K562 (cell line): ENCODE measurements at regions not wholly inside any gene's neighbourhood (a gene's known extent, or its start where the extent isn't known, plus 50 kb on each side); places are given as distances from the start of the nearest gene placed in this dataset.

ENCODE experiments used
- ATAC-seq: fragments of 200-7000 bp; cut with Tn5 transposase; 3 replicates; pipeline ENCODE4 v1.9.1; 2020; ENCODE audit warnings: moderate library complexity
- BruUV-seq: library from RNA; stranded (reverse); fragments of 400-500 nt; replicated peaks from 2 replicates; lab custom pipeline; 2021; lab: Mats Ljungman, UMichigan
- CTCF ChIA-PET: fragments of 300-600 bp; formaldehyde crosslinking; extraction: SDS; loops from one replicate; lab custom pipeline; 2021; ENCODE audit warnings: low intra/inter-chr PET ratio; lab: Yijun Ruan, JAX
- POLR2A ChIA-PET: fragments of 300-600, 350-650 bp; sonication (Branson Sonifier 250); formaldehyde crosslinking; extraction: SDS; loops from one replicate; lab custom pipeline; 2021; ENCODE audit warnings: antibody characterized with exemption, inconsistent platforms; lab: Yijun Ruan, JAX
- DNase-seq, 4 experiments: peaks; one replicate each; pipeline versions ENCODE4 v3.0.0 to v3.0.0-alpha.2; 2011 to 2018; ENCODE audit warnings: low spot score in 3 of 4, mixed read lengths in 3 of 4; ENCODE audit errors: extremely low read depth in 1 of 4
- FAIRE-seq: peaks from 2 replicates; lab custom pipeline; 2011; peaks lifted over from hg19 to GRCh38; lab: Jason Lieb, UNC
- H2AFZ ChIP-seq: 2 replicates; pipeline ENCODE4 v1.6.0; 2011; ENCODE audit warnings: low read depth, low read length, control low read depth, inconsistent platforms
- H3K27ac ChIP-seq: fragments of 200-600 bp; 3 replicates; pipeline ENCODE4 v1.8.0; 2011; ENCODE audit warnings: low read depth, mild to moderate bottlenecking, control low read depth, inconsistent platforms, low read length, moderate library complexity, mixed read lengths; ENCODE audit errors: extremely low read depth
- H3K27me3 ChIP-seq, 2 experiments: fragments of 300-600 bp in 1 of 2; 2 replicates in 1 of 2; 3 replicates in 1 of 2; pipeline versions ENCODE4 v1.6.0 to v1.8.0; 2011; ENCODE audit warnings: inconsistent platforms in 2 of 2, low read length in 2 of 2, mild to moderate bottlenecking in 1 of 2, mixed read lengths in 1 of 2, moderate library complexity in 1 of 2; ENCODE audit not compliant: control insufficient read depth in 2 of 2, insufficient read depth in 2 of 2
- H3K36me3 ChIP-seq: fragments of 300-600 bp; 3 replicates; pipeline ENCODE4 v1.8.0; 2011; ENCODE audit warnings: mild to moderate bottlenecking, low read length, inconsistent platforms; ENCODE audit not compliant: control insufficient read depth, insufficient read depth
- H3K4me1 ChIP-seq, 2 experiments: fragments of 200-600 bp in 1 of 2; replicated peaks in 1 of 2; 2 replicates in 1 of 2; 3 replicates in 1 of 2; pipeline versions ENCODE4 v1.5.1 to v1.8.0; 2011; ENCODE audit warnings: inconsistent platforms in 2 of 2, low read length in 2 of 2, mild to moderate bottlenecking in 1 of 2, mixed read lengths in 1 of 2, moderate library complexity in 1 of 2; ENCODE audit not compliant: control insufficient read depth in 2 of 2, insufficient read depth in 2 of 2
- H3K4me2 ChIP-seq: 2 replicates; pipeline ENCODE4 v1.6.1; 2011; ENCODE audit warnings: low read length, control low read depth, inconsistent platforms, mixed read lengths; ENCODE audit not compliant: insufficient read depth
- H3K4me3 ChIP-seq: fragments of 200-600 bp; sonication (generic), shearing (Covaris generic); 2 replicates; pipeline ENCODE4 v1.5.1; 2016; ENCODE audit warnings: control low read depth, inconsistent platforms
- H3K79me2 ChIP-seq: fragments of 200-600 bp; 3 replicates; pipeline ENCODE4 v1.8.0; 2011; ENCODE audit warnings: low read length, inconsistent platforms; ENCODE audit not compliant: control insufficient read depth, insufficient read depth
- H3K9ac ChIP-seq, 2 experiments: 2 replicates each; pipeline versions ENCODE4 v1.6.0 to v1.6.1; 2011; ENCODE audit warnings: low read depth in 2 of 2, low read length in 2 of 2, control low read depth in 1 of 2, inconsistent platforms in 1 of 2, mild to moderate bottlenecking in 1 of 2, mixed read lengths in 1 of 2; ENCODE audit not compliant: insufficient read depth in 1 of 2
- H3K9me1 ChIP-seq: one replicate; pipeline ENCODE4 v1.6.0; 2011; ENCODE audit warnings: inconsistent platforms, mild to moderate bottlenecking, low read length, moderate library complexity; ENCODE audit not compliant: control insufficient read depth, insufficient read depth
- H3K9me3 ChIP-seq: replicated peaks from 2 replicates; pipeline ENCODE4 v1.5.1; 2011; ENCODE audit warnings: low read depth, low read length, inconsistent platforms; ENCODE audit not compliant: control insufficient read depth, insufficient read depth
- H4K20me1 ChIP-seq: replicated peaks from 2 replicates; pipeline ENCODE4 v1.6.1; 2011; ENCODE audit warnings: low read length, inconsistent platforms, mixed read lengths; ENCODE audit not compliant: control insufficient read depth, insufficient read depth
- BCOR ChIP-seq: fragments of 450-650 bp; IDR thresholded peaks from 2 replicates; pipeline ENCODE4 v1.6.1; 2016
- CBFA2T2 ChIP-seq: fragments of 450-650 bp; conservative IDR thresholded peaks from 2 replicates; pipeline ENCODE4 v1.6.1; 2017; ENCODE audit warnings: mild to moderate bottlenecking
- DPF2 ChIP-seq: fragments of 450-650 bp; IDR thresholded peaks from 2 replicates; pipeline ENCODE4 v1.6.1; 2016
- NR2F6 ChIP-seq: fragments of 450-650 bp; formaldehyde crosslinking; IDR thresholded peaks from 2 replicates; pipeline ENCODE4 v1.4.0; 2020; ENCODE audit warnings: mild to moderate bottlenecking
- PURB ChIP-seq: sonication (generic); formaldehyde crosslinking; IDR thresholded peaks from 2 replicates; pipeline ENCODE4 v1.9.0; 2021; ENCODE audit warnings: low read depth, mild to moderate bottlenecking, missing genetic modification reagents
- SOX6 ChIP-seq: fragments of 450-650 bp; IDR thresholded peaks from 2 replicates; pipeline ENCODE4 v1.6.1; 2014; ENCODE audit warnings: mild to moderate bottlenecking
- TCF15 ChIP-seq: fragments of 250-450 bp; sonication (Bioruptor Pico); IDR thresholded peaks from 2 replicates; pipeline ENCODE4 v1.8.0; 2022; ENCODE audit warnings: moderate library complexity, mild to moderate bottlenecking, inconsistent platforms
- ZNF224 ChIP-seq: sonication (generic); formaldehyde crosslinking; IDR thresholded peaks from 2 replicates; pipeline ENCODE4 v1.8.0; 2022; ENCODE audit warnings: mild to moderate bottlenecking, missing genetic modification reagents
- ZNF354B ChIP-seq: fragments of 250-450 bp; sonication (Bioruptor Pico); IDR thresholded peaks from 2 replicates; pipeline ENCODE4 v1.4.0; 2020
- WGBS: fragments of 100-300 bp; shearing (Covaris generic); methylation state at CpG from one replicate; pipeline ENCODE4 v1.1.6; 2016; ENCODE audit warnings: low coverage, mixed read lengths; ENCODE audit not compliant: insufficient coverage; ENCODE audit errors: missing lambda C conversion rate; 5-methylcytosine and 5-hydroxymethylcytosine counted together
- in situ Hi-C: fragments of 300-500 bp; cut with MboI; formaldehyde crosslinking; loops from 4 replicates; pipeline ENCODE4 v1.15.0; 2018; ENCODE audit warnings: inconsistent platforms, mixed read lengths
- intact Hi-C: fragments of 100-400 bp; cut with micrococcal nuclease; formaldehyde crosslinking; loops from 2 replicates; pipeline ENCODE4 v1.14.2; 2022
- TF ChIP-seq, protein P1 (sequence below): fragments of 250-450 bp; sonication (Bioruptor Pico); IDR thresholded peaks from 2 replicates; pipeline ENCODE4 v1.9.0; 2021; ENCODE audit warnings: mild to moderate bottlenecking, inconsistent platforms

GRCh38 chr18:45252474-45252873 is 362.8 kb upstream of the SLC14A2 start:
- no peaks in the 10 kb centered on the region for H3K9me1 ChIP-seq
- H2AFZ ChIP-seq = no peak overlapping the region
- TF ChIP-seq DPF2 (no peak), TCF15 (no peak), ZNF224 (CRISPR knock-in tag) (no peak), NR2F6 (CRISPR knock-in tag) (no peak), CBFA2T2 (no peak), PURB (no peak), SOX6 (no peak), BCOR (no peak), ZNF354B (CRISPR knock-in tag) (no peak)
- TF ChIP-seq, protein P1, sequence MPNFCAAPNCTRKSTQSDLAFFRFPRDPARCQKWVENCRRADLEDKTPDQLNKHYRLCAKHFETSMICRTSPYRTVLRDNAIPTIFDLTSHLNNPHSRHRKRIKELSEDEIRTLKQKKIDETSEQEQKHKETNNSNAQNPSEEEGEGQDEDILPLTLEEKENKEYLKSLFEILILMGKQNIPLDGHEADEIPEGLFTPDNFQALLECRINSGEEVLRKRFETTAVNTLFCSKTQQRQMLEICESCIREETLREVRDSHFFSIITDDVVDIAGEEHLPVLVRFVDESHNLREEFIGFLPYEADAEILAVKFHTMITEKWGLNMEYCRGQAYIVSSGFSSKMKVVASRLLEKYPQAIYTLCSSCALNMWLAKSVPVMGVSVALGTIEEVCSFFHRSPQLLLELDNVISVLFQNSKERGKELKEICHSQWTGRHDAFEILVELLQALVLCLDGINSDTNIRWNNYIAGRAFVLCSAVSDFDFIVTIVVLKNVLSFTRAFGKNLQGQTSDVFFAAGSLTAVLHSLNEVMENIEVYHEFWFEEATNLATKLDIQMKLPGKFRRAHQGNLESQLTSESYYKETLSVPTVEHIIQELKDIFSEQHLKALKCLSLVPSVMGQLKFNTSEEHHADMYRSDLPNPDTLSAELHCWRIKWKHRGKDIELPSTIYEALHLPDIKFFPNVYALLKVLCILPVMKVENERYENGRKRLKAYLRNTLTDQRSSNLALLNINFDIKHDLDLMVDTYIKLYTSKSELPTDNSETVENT (CRISPR knock-in tag) = no peak
- no peak overlapping the region for H3K4me2 ChIP-seq
- BruUV-seq = no TSS peak
- no peak for DNase-seq
- FAIRE-seq = no peak
- 0% methylated on average over 2 of the region's 2 CpGs for WGBS
- intact Hi-C loops = no loop called here
- H4K20me1 ChIP-seq = no peaks in the 10 kb centered on the region
- no peak overlapping the region for H3K4me3 ChIP-seq
- ChIA-PET POLR2A (no interaction called here), CTCF (no interaction called here)
- H3K4me1 ChIP-seq = no peaks in the 10 kb centered on the region
- no peak overlapping the region for H3K27ac ChIP-seq
- H3K9ac ChIP-seq = no peak overlapping the region
- ATAC-seq = no peak
- in situ Hi-C loops = no loop called here
- no peaks in the 10 kb centered on the region for H3K79me2 ChIP-seq
- H3K27me3 ChIP-seq = no peaks in the 10 kb centered on the region
- no peaks in the 10 kb centered on the region for H3K9me3 ChIP-seq
- H3K36me3 ChIP-seq = no peaks in the 10 kb centered on the region
